Body of pancreas (tissue), 4 donors: ENCODE measurements at regions not wholly inside any gene's neighbourhood (a gene's known extent, or its start where the extent isn't known, plus 50 kb on each side); places are given as distances from the start of the nearest gene placed in this dataset.

Source experiments
- CTCF ChIP-seq, 7 experiments: fragments of 450-650 bp in 4 of 7; fragments of 200-600 bp in 3 of 7; sonication (generic) in 3 of 7; IDR thresholded peaks; one replicate each; pipeline ENCODE4 v1.5.1; 2016 to 2019; ENCODE audit warnings: antibody characterized with exemption in 7 of 7
- POLR2A ChIP-seq, 3 donors: fragments of 450-650 bp; IDR thresholded peaks; one replicate each; pipeline ENCODE4 v1.6.1; 2016; ENCODE audit warnings: antibody characterized with exemption in 3 of 3, mild to moderate bottlenecking in 2 of 3

GRCh38 chr7:400901-401485, 111.0 kb downstream of the FOXL3 start:
- TF ChIP-seq CTCF (IDR thresholded peaks at IDR 0.05) = no peak
- no peak for TF ChIP-seq POLR2A (IDR thresholded peaks at IDR 0.05)
